Prostate gland (tissue), 2 donors: ENCODE measurements at regions not wholly inside any gene's neighbourhood (a gene's known extent, or its start where the extent isn't known, plus 50 kb on each side); places are given as distances from the start of the nearest gene placed in this dataset.

Source experiments
- DNase-seq: peaks from one replicate; pipeline ENCODE4 v3.0.0-alpha.2; 2019; ENCODE audit warnings: low spot score
- H3K27ac ChIP-seq, 2 donors: fragments of 200-600 bp; sonication (generic); 2 replicates each; pipeline ENCODE4 v1.5.1; 2017 to 2019
- H3K27me3 ChIP-seq: fragments of 200-600 bp; sonication (generic); replicated peaks from 2 replicates; pipeline ENCODE4 v1.5.1; 2019; ENCODE audit not compliant: insufficient read depth
- H3K36me3 ChIP-seq, 2 donors: fragments of 200-600 bp; sonication (generic); 1 replicate in 1 of 2; 2 replicates in 1 of 2; pipeline versions ENCODE4 v1.5.1 to v1.8.1; 2017 to 2019
- H3K4me1 ChIP-seq: fragments of 200-600 bp; sonication (generic); replicated peaks from 2 replicates; pipeline ENCODE4 v1.5.1; 2019
- H3K4me3 ChIP-seq, 2 donors: fragments of 200-600 bp; sonication (generic); 2 replicates each; pipeline ENCODE4 v1.5.1; 2017 to 2019
- H3K9me3 ChIP-seq: fragments of 200-600 bp; sonication (generic); 2 replicates; pipeline ENCODE4 v1.5.1; 2017
- CTCF ChIP-seq, 4 experiments: fragments of 200-600 bp in 2 of 4; fragments of 450-650 bp in 2 of 4; sonication (generic) in 2 of 4; IDR thresholded peaks; 1 replicate in 3 of 4; 2 replicates in 1 of 4; pipeline ENCODE4 v1.5.1; 2016 to 2019; ENCODE audit warnings: antibody characterized with exemption in 4 of 4, mild to moderate bottlenecking in 2 of 4, moderate library complexity in 2 of 4
- POLR2A ChIP-seq: fragments of 450-650 bp; IDR thresholded peaks from one replicate; pipeline ENCODE4 v1.6.1; 2016; ENCODE audit warnings: antibody characterized with exemption, mild to moderate bottlenecking
- POLR2AphosphoS5 ChIP-seq: sonication (generic); formaldehyde crosslinking; IDR thresholded peaks from one replicate; pipeline ENCODE4 v1.6.1; 2017; ENCODE audit warnings: antibody characterized with exemption
- WGBS: methylation state at CpG from one replicate; pipeline ENCODE4 v1.1.5; 2018; 5-methylcytosine and 5-hydroxymethylcytosine counted together
- intact Hi-C: fragments of 100-400 bp; cut with DNase I; formaldehyde crosslinking; loops from one replicate; pipeline ENCODE4 v1.14.2; 2022

- no peaks in the 10 kb centered on the region for H3K36me3 ChIP-seq
- H3K9me3 ChIP-seq: no peaks in the 10 kb centered on the region
- DNase-seq: no peak
- TF ChIP-seq CTCF (IDR thresholded peaks at IDR 0.05): no peak
- no peak for TF ChIP-seq POLR2A
- no peak overlapping the region for H3K4me3 ChIP-seq
- H3K4me1 ChIP-seq: no peaks in the 10 kb centered on the region
- intact Hi-C loops: no loop called here
- 60% methylated on average over 3 of the region's 3 CpGs for WGBS
- no peaks in the 10 kb centered on the region for H3K27me3 ChIP-seq
- H3K27ac ChIP-seq: no peak overlapping the region
Measured at GRCh38 chr7:13097499-13097898, 410.1 kb downstream of the ARL4A start.

- Histone ChIP-seq H3K27me3 (no peaks in the 10 kb centered on the region), H3K4me1 (no peaks in the 10 kb centered on the region), H3K27ac (no peak overlapping the region), H3K9me3 (no peaks in the 10 kb centered on the region), H3K4me3 (no peak overlapping the region), H3K36me3 (no peaks in the 10 kb centered on the region)
- 70% methylated on average over 4 of the region's 4 CpGs for WGBS
- no peak for DNase-seq
- intact Hi-C loops: no loop called here
- no peak for TF ChIP-seq CTCF (IDR thresholded peaks at IDR 0.05)
- TF ChIP-seq POLR2A: no peak
- no peak for TF ChIP-seq POLR2AphosphoS5
Measured at GRCh38 chr7:13098161-13098560, 410.7 kb downstream of the ARL4A start.

GRCh38 chr7:13099154-13099795 is 411.8 kb downstream of the ARL4A start:
- H3K4me3 ChIP-seq: no peak overlapping the region
- H3K27me3 ChIP-seq: no peaks in the 10 kb centered on the region
- H3K9me3 ChIP-seq: no peaks in the 10 kb centered on the region
- H3K27ac ChIP-seq: no peak overlapping the region
- WGBS: 38% methylated on average over 5 of the region's 5 CpGs
- H3K4me1 ChIP-seq: no peaks in the 10 kb centered on the region
- intact Hi-C loops: no loop called here
- no peaks in the 10 kb centered on the region for H3K36me3 ChIP-seq
- DNase-seq: no peak
- TF ChIP-seq CTCF (IDR thresholded peaks at IDR 0.05): no peak
- no peak for TF ChIP-seq POLR2AphosphoS5
- TF ChIP-seq POLR2A: no peak

GRCh38 chr7:13104128-13104527 is 416.7 kb downstream of the ARL4A start:
- intact Hi-C loops: no loop called here
- Histone ChIP-seq H3K27ac (no peak overlapping the region), H3K4me3 (no peak overlapping the region), H3K27me3 (no peaks in the 10 kb centered on the region), H3K36me3 (no peaks in the 10 kb centered on the region), H3K4me1 (no peaks in the 10 kb centered on the region), H3K9me3 (no peaks in the 10 kb centered on the region)
- TF ChIP-seq POLR2A (no peak), CTCF (IDR thresholded peaks at IDR 0.05) (no peak), POLR2AphosphoS5 (no peak)
- no peak for DNase-seq
- WGBS: 82% methylated on average over 1 of the region's 1 CpG

GRCh38 chr7:13105209-13105608 is 417.8 kb downstream of the ARL4A start:
- no peak for TF ChIP-seq POLR2AphosphoS5
- no peak for TF ChIP-seq POLR2A
- no peak for TF ChIP-seq CTCF (IDR thresholded peaks at IDR 0.05)
- intact Hi-C loops: no loop called here
- H3K27ac ChIP-seq: no peak overlapping the region
- H3K4me1 ChIP-seq: no peaks in the 10 kb centered on the region
- no peak for DNase-seq
- no peaks in the 10 kb centered on the region for H3K36me3 ChIP-seq
- no peaks in the 10 kb centered on the region for H3K27me3 ChIP-seq
- no peak overlapping the region for H3K4me3 ChIP-seq
- H3K9me3 ChIP-seq: no peaks in the 10 kb centered on the region
